ENCODE measurements at regions not wholly inside any gene's neighbourhood (a gene's known extent, or its start where the extent isn't known, plus 50 kb on each side); places are given as distances from the start of the nearest gene placed in this dataset.

- no peaks in the 10 kb centered on the region for H3K4me1 ChIP-seq (ENCODE audit: insufficient read depth, low read length)
- no peak overlapping the region for H3K27ac ChIP-seq (ENCODE audit: low read depth in 1 of 2, low read length in 2 of 2)
- Mint-ChIP-seq H3K27me3 (peaks cover 20% of the 10 kb centered on the region), H3K36me3 (ENCODE audit: low read depth) (no peaks in the 10 kb centered on the region), H3K4me1 (ENCODE audit: low read depth) (no peaks in the 10 kb centered on the region), H3K9me3 (no peaks in the 10 kb centered on the region), H3K4me3 (no peak overlapping the region), H3K27ac (no peak overlapping the region)
- DNase-seq, result no peak
- no peaks in the 10 kb centered on the region for H3K36me3 ChIP-seq (ENCODE audit: insufficient read depth, low read length)
- ATAC-seq (ENCODE audit: poor library complexity), result no peak
- ChIA-PET CTCF (no interaction called here), POLR2A (no interaction called here)
- intact Hi-C loops (cut with DNase I, micrococcal nuclease), result no loop called here
- TF ChIP-seq CTCF (IDR thresholded peaks at IDR 0.05), result no peak
- no peak overlapping the region for H3K4me3 ChIP-seq (ENCODE audit: low read length)
- H3K27me3 ChIP-seq (ENCODE audit: control insufficient read depth in 1 of 2, insufficient read depth in 2 of 2, low read length in 2 of 2), result no peaks in the 10 kb centered on the region
- no peaks in the 10 kb centered on the region for H3K9me3 ChIP-seq (ENCODE audit: control insufficient read depth in 1 of 2, insufficient read depth in 1 of 2, low read length in 2 of 2)
These were observed 91.3 kb downstream of the RPE65 start for GRCh38 chr1:68358439-68358838.

DNA sequence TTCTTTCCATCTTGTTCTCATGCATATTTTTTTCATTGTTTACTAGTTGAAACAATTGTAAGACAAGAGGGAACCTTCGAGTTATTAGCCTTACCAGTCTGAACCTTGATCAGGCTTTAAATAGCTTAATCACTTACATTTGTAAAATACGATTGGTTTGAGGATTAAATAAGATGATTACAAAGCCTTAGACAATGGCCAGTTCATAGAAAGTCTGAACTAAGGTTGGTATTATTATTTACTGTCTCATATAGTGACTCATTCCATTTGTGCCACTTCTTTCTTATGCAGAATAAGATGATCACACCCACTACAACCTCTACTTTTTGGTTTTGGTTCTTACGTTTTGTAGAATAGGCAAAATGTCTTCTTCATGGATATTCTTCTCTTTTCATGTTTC lies 94.1 kb downstream of the RPE65 start:
- no peak overlapping the region for H3K27ac ChIP-seq (ENCODE audit: low read depth in 1 of 2, low read length in 2 of 2)
- no peaks in the 10 kb centered on the region for H3K4me1 ChIP-seq (ENCODE audit: insufficient read depth, low read length)
- CTCF ChIA-PET, result no interaction called here
- TF ChIP-seq CTCF (IDR thresholded peaks at IDR 0.05), result no peak
- H3K4me3 Mint-ChIP-seq, result no peak overlapping the region
- no peaks in the 10 kb centered on the region for H3K27me3 ChIP-seq (ENCODE audit: control insufficient read depth in 1 of 2, insufficient read depth in 2 of 2, low read length in 2 of 2)
- H3K4me1 Mint-ChIP-seq (ENCODE audit: low read depth), result no peaks in the 10 kb centered on the region
- H3K9me3 ChIP-seq (ENCODE audit: control insufficient read depth in 1 of 2, insufficient read depth in 1 of 2, low read length in 2 of 2), result no peaks in the 10 kb centered on the region
- peaks cover 15% of the 10 kb centered on the region for H3K27me3 Mint-ChIP-seq
- H3K9me3 Mint-ChIP-seq, result no peaks in the 10 kb centered on the region
- H3K4me3 ChIP-seq (ENCODE audit: low read length), result no peak overlapping the region
- ATAC-seq (ENCODE audit: poor library complexity) (no peak), DNase-seq (no peak)
- intact Hi-C loops (cut with DNase I, micrococcal nuclease), result no loop called here
- POLR2A ChIA-PET, result no interaction called here
- no peaks in the 10 kb centered on the region for H3K36me3 Mint-ChIP-seq (ENCODE audit: low read depth)
- H3K27ac Mint-ChIP-seq, result no peak overlapping the region
- no peaks in the 10 kb centered on the region for H3K36me3 ChIP-seq (ENCODE audit: insufficient read depth, low read length)

- no peak for TF ChIP-seq CTCF (IDR thresholded peaks at IDR 0.05)
- intact Hi-C loops (cut with DNase I, micrococcal nuclease), result no loop called here
- ChIA-PET POLR2A (no interaction called here), CTCF (no interaction called here)
- Mint-ChIP-seq H3K36me3 (ENCODE audit: low read depth) (no peaks in the 10 kb centered on the region), H3K9me3 (peaks cover 3% of the 10 kb centered on the region), H3K27me3 (peaks cover 7% of the 10 kb centered on the region), H3K4me3 (no peak overlapping the region), H3K4me1 (ENCODE audit: low read depth) (no peaks in the 10 kb centered on the region), H3K27ac (no peak overlapping the region)
- no peaks in the 10 kb centered on the region for H3K36me3 ChIP-seq (ENCODE audit: insufficient read depth, low read length)
- no peaks in the 10 kb centered on the region for H3K27me3 ChIP-seq (ENCODE audit: control insufficient read depth in 1 of 2, insufficient read depth in 2 of 2, low read length in 2 of 2)
- ATAC-seq (ENCODE audit: poor library complexity) (no peak), DNase-seq (no peak)
- H3K4me1 ChIP-seq (ENCODE audit: insufficient read depth, low read length), result no peaks in the 10 kb centered on the region
- no peak overlapping the region for H3K4me3 ChIP-seq (ENCODE audit: low read length)
- no peak overlapping the region for H3K27ac ChIP-seq (ENCODE audit: low read depth in 1 of 2, low read length in 2 of 2)
- no peaks in the 10 kb centered on the region for H3K9me3 ChIP-seq (ENCODE audit: control insufficient read depth in 1 of 2, insufficient read depth in 1 of 2, low read length in 2 of 2)
These were observed 97.6 kb downstream of the RPE65 start for GRCh38 chr1:68352202-68352601.

All from CD4-positive, alpha-beta T cell (primary cell).